ENCODE measurements at regions not wholly inside any gene's neighbourhood (a gene's known extent, or its start where the extent isn't known, plus 50 kb on each side); places are given as distances from the start of the nearest gene placed in this dataset.
"Not testable (repeated sequence)": the region's sequence is repeated elsewhere in the genome, so short reads cannot be mapped to it uniquely, and the experiment has no call there.

DNA sequence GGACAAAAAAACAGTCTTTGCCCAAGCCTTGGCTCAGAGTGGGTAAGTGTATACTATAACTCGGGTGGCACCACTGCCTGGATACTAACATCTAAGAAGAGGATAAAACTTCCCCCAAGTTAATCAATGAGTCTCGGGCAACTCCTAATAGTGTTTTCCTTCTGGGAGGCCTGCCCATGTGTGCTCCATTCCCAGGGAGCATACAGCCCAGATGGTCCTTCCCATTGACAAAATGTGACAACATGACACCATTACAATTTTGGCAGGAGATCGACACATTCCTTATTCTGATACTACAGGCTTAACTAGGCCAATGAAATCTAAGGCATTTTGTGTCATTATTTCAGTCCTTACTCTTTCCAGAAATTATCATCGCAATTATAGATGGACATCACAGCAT is 52.7 kb upstream of the CRIM1 start:
- no peak for DNase-seq (ENCODE audit: low read depth in 2 of 2)

DNA sequence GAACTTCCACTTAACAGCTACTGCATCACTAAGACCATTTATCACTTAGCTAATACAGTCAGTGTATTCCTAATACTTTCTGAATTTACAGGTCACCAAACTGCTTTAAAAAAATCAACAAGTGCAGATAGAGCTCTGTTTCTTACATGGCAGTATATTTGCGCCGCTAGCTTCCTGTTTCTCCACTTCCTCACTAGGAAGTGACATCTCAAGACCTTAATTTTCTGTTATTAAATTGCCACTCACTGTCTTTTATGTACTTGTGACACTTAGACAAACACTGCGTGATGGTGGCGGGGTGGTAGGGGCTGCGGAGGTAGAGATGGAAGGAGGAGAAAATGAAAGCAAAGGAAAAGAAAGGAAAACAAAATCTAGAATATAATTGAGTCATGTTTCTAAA is 53.7 kb upstream of the CRIM1 start:
- DNase-seq (ENCODE audit: low read depth in 2 of 2) = no peak

DNA sequence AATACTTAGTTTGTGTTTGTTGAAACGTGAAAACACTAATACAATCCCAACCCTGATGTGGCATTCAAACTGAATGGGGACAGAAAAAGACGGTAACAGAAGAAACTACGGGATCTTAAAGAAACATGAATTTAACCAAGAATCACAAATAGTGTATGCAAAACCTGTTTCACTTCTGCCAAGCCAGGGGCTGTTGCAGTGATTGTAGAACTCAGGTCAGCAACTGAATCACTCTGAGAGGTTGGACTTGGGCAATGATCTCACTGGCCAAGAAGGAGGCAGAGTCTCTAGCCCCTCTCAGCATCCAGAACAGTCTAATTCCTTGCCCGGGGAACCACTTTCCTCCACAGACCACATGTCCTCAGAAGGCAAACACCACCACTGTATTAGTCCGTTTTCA is 54.9 kb upstream of the CRIM1 start:
- no peak for DNase-seq (ENCODE audit: low read depth in 2 of 2)

DNA sequence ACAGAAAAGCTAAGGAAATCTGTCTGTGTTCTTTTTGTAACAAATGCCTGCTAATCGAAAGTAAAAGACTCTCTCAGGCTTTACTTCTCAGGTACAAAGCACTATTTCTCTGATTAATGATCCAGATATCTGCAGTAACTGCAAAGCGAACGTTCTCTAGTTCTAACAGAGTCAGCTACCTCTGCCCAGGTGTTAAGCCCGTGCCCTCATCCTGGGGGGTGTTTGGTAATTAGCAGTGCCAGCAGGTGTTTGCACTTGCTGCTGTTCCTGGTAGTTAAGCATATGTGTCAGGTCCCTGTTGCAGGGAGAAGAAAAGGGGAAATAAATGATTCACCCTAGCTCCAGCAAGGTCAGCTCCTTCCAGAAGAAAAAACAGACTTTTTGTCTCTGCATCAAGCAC is 58.8 kb upstream of the CRIM1 start:
- DNase-seq (ENCODE audit: low read depth in 2 of 2) = no peak

DNA sequence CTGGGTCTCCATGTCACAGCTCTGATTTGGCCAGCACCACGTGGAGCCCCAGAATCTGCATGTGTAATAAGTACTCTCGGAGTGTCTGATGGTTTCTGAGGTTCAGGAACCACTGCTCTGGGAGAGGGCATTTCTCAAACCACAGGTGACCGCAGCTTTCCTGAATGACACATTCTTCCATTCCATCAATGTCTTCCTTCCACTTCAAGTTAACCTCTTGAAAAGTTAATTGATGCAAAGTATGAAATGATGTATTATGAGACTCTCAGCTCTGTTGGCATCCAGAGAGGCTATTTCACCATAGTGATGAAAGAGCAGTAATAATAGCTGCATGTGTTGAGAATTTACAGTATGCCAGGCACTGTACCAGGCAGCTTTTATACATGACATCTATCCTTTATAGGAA is 61.3 kb upstream of the CRIM1 start:
- DNase-seq (ENCODE audit: low read depth in 2 of 2) = no peak

DNA sequence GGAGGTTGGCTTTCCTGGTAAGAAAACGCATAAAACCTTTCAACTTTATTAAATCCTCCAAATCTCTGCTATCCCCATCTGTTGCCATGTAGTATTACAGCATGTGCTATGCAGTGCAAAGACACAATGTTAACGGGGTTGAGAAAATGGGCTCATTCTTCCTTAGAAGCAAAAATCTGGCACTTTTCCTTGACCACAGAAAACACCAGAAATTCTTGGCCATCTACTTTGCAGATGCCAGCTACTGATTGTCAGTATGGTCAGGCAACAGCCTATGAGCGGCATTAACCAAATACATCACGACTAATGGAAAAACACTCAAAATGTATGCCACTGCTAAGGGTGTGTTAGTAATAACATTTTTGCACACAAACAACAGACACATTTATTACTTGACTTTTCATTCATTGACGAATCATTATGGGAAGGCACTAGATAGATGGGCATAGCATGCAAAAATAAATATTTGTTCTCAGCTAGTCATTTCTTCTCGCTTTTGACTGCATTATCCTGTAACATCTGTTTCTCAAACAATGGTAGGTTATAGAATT is 65.2 kb upstream of the CRIM1 start:
- no peak for DNase-seq (ENCODE audit: low read depth in 2 of 2)

DNA sequence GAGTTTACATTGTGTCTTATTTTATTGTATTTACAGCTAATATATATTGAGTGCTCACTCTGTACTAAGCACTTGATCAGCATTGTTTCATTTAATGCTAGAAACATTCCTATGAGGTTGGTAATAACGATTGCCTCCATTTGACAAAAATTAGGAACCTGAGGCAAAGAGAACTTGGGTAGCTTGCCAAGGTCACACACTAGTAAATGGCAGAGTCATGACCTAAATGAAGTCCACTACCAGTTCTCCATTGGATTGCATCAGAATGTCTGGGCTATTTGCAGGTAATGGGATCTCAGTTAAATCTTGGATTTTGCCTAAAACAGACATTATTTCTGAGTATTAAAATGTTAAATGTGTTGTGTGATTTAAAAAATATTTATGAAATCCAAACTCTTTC is 65.8 kb upstream of the CRIM1 start:
- DNase-seq (ENCODE audit: low read depth in 2 of 2) = no peak

DNA sequence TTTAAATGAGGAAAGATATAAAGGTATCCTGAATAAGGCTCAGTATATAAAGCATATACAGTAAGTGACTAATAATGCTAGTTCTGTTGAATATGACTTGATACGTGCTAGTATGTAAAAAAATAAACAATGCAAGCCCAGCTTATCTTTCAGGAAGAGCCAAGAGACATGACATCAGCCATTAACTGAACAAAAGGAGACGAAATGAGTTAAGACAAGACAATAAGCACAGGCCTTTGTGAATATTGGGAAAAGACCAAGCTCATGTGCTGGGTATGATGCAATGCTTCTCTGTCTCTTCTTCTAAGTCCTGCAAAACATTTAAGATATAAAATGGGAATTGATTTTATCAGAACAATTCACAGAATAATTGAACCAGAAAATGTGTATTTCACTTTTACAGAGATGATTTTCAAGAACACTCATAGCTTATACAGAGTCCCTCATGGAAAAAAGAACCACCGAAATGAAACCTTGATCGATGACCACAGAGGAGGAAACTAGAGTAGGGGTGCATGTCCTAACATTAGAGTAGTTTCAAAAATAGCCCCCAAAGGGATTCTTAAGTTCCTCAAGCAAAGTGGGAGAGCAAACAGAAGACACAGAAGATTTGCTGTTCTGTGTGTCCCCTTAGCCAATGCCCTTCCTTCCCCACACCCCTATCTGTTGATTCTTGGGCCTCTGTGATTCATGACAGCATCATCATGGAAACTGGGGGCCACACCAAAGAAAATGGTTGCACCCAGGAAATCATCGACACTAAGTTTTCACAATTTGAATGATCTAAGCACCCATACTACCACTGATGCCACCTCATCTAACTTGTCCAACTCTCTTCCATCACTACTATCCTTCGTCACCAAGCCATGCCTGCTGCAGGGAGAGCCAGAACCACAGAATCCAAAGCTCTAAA is 68.0 kb upstream of the CRIM1 start:
- DNase-seq (ENCODE audit: low read depth in 2 of 2) = no peak

DNA sequence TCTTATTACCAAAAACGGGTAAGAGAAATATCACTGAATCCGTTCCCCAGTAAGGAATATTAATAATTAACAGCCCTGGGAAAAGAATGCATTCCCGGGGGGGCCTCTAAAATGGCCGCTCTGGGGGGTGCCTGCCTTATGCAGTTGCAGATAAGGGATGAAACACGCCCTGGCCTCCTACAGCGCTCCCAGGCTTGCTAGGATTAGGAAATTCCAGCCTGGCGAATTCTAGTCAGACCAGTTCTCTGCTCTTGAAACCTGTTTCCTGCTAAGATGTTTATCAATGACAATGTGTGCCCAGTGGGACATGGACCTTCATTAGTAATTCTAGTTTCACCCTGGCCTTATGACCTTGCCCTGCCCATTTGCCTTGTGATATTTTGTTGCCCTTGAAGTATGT is 76.1 kb upstream of the CRIM1 start:
- DNase-seq (ENCODE audit: low read depth in 2 of 2) = not testable (repeated sequence)

DNA sequence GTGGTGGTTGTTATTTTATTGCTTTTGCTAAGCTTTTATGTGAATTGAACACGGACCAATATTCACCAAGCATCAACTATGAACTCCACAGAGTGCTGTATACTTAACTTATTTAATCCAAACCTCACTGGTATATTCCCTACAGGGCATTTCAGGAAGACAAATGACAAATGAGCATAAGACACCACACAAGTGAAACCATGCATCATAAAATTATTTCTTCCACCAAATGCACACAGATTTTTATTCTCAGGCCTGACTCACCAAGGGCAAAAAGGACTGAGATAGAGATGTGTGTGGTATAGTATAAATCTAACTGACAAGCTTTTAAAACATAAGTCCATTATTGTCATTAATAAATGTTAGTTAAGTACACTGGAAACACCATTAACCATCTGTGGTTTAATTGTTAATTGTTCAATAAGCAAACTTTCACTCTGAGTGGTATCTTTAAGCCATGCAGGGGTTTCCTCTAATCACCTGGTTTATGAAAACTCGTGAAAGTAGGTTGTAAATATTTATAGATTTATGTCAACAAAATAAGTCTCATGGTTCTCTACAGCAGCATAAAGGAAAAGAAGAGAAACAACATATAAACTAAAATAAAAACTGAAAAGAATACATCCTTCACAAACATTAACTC is 77.6 kb upstream of the CRIM1 start:
- no peak for DNase-seq (ENCODE audit: low read depth in 2 of 2)

DNA sequence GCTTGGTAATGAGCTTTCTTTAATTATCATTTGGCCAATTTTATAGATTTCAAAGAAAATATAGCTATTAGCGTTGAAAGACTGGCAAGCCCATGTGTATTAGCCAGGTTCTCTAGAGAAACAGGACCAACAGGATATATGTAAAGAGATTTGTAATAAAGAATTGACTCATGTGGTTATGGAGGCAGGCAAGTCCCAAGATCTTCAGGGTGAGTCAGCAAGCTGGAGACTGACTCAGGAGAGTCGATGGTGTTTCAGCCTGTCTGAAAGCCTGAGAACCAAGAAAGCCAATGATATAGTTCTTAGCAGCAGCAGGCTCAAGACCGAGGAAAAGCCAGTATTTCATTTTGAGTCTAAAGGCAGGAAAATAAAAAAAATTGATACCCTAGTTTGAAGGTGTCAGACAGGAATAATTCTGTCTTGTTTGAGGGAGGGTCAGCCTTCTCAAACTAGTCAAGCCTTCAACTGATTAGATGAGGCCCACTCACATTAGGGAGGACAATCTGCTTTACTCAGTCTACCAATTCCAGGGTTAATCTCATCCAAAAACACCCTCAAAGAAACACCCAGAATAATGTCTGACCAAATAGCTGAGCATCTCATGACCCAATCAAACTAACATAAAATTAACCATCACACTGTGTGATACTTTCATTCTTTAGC is 78.3 kb upstream of the CRIM1 start:
- DNase-seq (ENCODE audit: low read depth in 2 of 2) = no peak

DNA sequence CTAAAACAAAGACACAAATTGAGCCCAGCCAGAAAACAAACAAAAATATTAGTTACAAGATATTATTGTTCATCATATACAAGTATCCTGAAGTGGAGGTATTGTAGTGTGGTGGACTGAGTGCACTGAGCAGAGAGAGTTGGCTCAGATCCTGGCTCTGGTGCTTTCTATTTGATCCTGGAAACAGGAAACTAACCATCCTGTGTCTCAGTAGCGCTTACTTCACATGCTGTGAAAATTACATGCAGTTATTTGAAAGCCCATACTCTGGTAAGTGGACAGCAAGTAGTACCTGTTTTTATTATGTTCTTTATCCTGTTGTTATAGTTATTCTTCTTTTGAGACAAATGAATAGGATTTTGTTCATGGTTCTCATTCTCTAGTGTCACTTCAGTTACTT is 84.3 kb upstream of the CRIM1 start:
- no peak for DNase-seq (ENCODE audit: low read depth in 2 of 2)

DNA sequence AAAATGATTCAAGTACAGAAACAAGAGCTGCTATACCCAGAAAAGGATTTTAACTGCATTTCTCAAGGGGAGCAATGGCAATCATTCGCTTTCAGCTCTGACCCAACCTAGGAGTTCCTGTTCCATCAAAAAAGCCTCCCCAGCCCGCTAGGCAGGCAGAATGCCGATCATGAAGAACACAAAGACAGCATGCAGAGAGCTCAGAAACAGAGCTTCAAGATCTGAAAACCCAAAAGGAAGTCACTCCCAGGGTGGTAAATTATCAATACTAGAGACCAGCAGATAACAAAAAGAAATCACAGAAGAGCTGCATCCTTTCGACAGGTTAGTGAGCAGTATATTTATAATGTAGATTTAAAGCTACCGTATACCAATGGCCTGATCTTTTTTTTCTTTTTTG is 84.8 kb upstream of the CRIM1 start:
- no peak for DNase-seq (ENCODE audit: low read depth in 2 of 2)

DNA sequence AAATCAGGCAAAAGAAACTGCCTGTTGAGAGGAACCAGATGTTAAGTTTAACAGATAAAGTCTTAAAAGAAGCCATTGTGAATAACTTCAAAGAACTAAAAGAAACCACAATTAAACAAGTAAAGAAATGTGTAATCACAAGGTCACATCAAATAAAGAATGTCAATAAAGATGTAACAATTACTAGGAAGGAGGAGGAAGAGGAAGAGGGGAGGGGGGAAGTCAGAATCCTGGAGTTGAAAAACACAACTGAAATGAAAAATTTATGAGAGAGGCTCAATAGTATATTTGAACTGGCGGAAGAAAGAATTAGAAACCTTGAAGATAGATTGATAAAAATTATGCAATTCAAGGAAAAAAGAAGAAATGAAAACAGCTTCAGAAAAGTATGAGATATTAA is 88.4 kb upstream of the CRIM1 start:
- DNase-seq (ENCODE audit: low read depth in 2 of 2) = no peak

DNA sequence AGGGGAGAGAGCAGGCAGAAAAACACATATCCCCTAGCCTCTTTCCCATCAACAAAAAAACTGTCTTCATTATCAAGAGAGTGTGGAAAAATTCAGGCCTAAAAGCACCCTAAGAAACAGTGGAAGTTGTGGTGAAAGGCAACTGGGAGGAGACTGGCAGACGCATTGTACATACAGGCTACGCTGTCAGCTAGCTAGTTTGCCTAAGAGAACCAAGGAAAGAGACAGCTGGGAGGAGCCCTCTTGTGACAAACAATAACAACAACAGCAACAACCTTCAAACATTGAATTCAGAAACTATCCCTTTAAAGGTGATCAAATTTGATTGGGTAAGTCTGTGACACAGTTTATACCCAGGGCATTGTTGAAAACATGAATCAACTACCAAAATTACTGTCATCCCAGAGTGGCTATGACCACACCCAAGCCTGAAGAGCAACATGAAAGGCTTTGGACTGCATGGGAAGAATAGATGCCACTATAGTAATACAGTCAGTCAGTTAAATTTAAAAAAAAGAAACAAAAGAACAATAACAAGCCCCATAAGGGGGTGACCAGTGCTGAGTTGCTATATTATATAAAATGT is 88.9 kb upstream of the CRIM1 start:
- DNase-seq (ENCODE audit: low read depth in 2 of 2) = no peak

DNA sequence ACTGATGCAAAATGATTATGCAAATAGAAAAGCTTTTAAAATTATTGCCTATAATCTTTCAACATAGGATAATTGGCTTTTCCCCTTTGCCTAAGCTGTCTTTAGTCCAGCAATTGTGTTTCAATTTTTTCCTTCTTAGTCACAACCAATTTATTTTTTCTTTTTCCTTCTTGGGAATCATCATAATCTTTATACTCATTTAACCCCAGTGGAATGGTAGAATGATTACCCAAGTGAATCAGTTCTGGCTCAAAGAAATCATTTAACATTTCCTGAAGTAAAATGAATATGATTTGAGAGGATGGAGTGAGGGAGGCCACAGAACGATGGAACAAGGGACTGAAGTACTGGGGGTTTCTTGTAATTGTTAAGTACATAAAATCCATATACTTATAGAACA is 93.0 kb upstream of the CRIM1 start:
- no peak for DNase-seq (ENCODE audit: low read depth in 2 of 2)

DNA sequence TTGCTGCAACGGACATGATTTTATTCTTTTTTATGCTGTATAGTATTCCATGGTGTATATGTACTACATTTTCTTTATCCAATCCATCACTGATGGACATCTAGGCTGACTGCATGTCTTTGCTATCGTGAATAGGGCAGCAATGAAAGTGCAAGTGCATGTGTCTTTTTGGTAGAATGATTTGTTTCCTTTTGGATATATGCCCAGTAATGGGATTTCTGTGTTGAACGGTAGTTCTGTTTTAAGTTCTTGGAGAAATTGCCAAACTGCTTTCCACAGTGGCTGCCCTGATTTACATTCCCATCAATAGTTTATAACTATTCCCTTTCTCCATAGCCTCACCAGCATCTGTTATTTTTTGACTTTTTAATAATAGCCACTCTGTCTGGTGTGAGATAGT is 99.7 kb upstream of the CRIM1 start:
- DNase-seq (ENCODE audit: low read depth in 2 of 2) = no peak

DNA sequence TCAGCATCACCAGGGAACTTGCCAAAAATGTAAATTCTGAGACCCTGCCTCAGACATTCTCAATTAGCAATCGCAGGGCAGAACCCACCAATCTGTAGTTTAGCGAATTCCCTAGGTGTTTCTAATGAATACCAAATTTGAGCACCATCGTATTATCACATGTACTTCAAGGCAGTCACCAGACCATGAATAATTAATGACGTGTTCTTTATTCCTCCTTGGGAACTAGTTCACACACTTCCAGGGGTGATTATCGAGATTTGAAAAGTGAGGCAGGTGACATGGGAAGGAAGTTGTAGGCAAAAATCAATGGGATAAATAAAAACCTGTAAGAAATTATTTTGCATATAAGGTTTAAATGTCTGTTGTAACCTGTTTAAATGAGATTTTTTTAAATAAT is 102.5 kb upstream of the CRIM1 start:
- no peak for DNase-seq (ENCODE audit: low read depth in 2 of 2)

DNA sequence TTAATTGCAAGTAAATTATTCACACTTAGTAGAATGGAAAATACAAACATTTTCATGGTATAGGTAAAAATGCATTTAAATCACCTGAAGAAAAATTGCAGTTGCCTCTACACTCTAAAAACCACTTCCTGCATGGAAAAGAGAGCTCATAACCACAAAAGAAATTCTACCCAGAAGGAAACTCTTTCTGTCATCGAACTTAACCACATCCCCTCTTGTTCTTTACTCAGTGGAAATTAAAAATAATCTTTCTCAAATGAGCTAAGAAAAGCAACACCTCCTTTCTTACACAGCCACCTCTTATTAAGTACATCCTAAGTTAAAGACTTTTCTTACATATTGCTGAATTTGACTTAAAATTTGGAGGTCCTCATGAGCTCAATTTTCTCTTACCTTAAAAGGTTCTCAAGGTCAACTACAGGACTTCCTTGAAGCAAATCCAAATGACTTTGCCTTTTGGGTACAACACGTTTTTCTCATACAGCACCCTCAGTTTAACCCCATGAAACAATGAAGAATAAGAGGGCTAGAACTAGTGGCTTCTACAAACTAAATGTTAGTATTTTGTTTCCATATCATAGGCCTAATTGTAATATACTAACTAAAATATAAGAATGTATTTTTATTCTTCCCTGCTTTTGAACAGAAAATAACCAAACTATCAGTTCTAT is 109.1 kb upstream of the CRIM1 start:
- no peak for DNase-seq (ENCODE audit: low read depth in 2 of 2)

DNA sequence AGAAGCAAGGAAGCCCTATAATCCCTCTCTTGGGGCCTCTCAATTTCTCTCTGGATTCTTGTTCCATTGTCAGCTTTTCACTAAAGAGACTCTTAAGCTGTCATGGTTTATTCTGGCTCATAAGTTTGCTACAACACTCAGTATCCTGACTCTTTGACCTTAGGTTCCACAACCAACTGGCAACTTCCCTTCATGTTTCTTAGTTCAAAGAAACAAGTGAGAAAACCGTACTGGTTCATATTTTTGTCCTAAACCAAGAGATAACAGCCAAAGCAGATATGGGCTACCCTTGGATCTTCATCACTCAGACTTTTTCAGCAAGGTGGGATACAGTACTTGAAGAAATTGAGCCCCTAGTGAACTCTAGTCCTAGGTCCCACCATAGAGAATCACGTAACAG is 109.9 kb upstream of the CRIM1 start:
- DNase-seq (ENCODE audit: low read depth in 2 of 2) = no peak

DNA sequence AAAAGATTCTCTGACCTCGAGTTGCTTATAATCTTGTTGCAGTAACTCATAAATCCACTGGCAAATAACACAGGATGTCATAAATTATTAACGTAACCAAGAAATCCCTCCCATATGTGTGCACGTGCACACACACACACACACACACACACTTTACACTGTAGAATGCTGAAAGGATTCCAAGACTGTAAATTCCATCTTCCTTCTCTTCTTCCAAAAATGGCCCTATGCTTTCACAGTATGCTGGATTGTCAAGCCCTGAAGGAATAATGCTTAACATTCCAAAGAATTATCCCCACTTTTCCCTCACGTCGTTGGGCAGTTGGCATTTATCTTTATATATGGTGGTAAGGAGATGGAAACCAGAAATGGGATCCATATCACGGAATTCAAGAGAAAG is 117.5 kb upstream of the CRIM1 start:
- DNase-seq (ENCODE audit: low read depth in 2 of 2) = no peak

DNA sequence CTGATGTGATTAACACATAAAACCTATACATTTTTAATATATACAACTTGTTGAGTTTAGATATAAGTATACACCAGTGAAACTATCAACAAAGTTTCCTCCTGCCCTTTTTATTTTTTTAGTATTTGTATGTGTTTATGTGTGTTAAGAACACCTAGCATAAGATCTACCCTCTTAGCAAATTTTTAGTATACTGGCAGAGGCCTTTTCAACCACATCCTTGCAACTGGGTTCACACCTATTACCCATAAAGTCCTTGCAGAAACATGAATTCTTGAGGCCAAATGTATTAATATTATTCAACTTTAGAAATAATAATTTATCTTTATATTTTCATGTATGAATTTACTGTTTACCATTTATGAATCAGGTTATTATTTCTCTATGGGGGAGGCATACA is 119.7 kb upstream of the CRIM1 start:
- no peak for DNase-seq (ENCODE audit: low read depth in 2 of 2)

Measured in stimulated activated CD4-positive, alpha-beta T cell treated with anti-CD3 and anti-CD28 coated beads, Interleukin-1b, Interleukin-23, amount 100 ng/mL, for 1 hour (primary cell).